ENCODE measurements at regions not wholly inside any gene's neighbourhood (a gene's known extent, or its start where the extent isn't known, plus 50 kb on each side); places are given as distances from the start of the nearest gene placed in this dataset.
"Not testable (repeated sequence)": the region's sequence is repeated elsewhere in the genome, so short reads cannot be mapped to it uniquely, and the experiment has no call there.

DNA sequence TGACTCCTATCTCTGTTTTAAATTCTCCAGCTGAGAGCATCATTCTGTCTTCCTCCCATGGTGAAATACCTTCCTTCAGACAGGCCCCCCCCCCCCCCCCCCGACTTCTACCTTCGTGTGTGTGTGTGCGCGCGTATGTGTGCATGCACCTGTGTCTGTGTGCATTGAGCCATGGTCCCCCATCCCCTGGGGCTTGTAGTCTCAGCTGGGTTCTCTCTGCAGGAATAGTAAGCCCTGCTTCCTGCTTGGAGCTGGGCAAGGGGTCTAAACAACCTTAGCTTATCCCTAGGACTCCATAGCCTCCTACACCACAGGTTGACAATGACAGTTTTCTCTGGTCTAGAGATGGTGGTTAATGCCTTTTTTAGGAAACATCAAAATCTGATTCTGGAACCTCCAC is 427.5 kb upstream of the KLHL29 start:
- DNase-seq (ENCODE audit: low read depth), result no peak

DNA sequence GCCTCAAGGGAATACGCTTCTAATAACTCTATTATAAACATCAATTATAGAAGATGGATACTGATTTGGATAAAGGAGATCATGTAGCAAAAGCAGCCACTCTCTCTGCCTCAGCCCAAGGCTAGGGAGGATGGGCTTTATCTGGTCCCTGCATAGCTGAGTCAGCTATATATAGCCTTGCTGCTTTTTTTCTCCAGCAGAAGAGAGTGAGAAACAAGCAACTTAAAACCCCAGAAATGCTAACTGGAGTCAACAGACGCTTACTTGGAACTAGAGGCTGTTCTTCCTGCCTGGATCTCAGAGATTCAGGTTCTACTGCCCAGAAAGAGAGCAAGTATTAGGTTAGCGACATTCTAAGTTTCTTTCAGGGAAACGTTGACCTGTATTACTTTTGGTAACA is 426.7 kb upstream of the KLHL29 start:
- DNase-seq (ENCODE audit: low read depth), result no peak

DNA sequence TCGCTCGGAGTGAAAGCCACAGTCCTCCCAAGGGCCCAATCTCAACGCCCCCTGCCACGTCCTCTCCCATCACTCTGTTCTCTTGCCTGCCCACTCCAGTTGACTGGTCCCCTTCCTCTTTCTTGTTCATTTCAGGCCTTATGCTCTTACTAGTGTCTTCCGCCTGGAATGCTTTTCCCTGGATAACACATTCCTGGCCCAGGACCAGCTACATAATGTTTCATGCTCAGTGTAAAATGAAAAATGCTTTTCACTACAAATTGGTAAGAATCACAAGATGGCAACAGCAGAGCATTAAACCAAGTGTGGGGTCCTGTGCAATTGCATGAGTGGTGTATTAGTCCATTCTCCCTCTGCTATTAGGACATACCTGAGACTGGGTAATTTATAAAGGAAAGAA is 417.2 kb upstream of the KLHL29 start:
- DNase-seq (ENCODE audit: low read depth), result no peak

DNA sequence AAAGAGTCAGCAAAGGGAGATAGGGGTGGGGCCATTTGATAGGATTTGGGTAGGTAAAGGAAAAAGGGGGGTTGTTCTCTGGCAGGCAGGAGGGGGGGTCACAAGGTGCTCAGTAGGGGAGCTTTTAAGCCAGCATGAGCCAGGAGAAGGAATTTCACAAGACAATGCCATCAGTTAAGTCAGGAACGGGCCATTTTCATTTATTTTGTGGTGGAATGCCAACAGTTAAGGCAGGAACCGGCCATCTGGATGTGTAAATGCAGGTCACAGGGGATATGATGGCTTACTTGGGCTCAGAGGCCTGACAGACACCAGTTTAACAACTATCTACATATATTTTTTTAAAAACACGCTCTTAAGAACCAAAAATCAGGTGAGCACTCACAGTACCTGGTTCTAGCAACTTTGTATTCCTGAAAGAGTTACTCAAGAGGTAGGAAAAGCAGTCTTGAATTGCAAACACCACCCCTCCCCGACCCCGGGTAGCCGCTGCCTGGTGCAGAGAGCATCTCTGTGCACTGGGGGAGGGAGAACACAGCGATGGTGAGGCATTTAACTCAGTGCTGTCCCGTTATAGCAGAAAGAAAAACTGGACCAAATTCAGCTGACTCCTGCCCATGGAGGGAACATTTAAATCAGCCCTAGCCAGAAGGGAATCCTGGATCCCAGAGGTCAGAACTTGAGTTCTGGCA is 414.5 kb upstream of the KLHL29 start:
- no peak for DNase-seq (ENCODE audit: low read depth)

DNA sequence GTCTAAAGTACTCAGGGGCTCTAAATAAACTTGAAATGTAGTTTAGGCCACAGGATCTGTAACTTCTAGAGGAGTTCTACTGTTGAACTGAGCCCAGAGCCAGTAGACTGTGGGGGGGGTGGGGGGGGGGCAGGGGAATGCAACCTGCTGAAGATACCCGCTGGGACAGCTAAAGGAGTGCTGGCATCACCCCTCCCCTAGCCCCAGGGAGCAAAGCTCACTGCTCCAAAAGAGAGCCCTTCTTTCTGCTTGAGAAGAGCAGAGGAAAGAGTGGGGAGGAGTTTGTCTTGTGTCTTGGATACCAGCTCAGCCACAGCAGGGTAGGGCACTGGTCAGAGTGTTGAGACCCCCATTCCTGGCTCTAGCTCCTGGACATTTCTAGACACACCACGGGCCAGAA is 414.0 kb upstream of the KLHL29 start:
- DNase-seq (ENCODE audit: low read depth), result no peak

DNA sequence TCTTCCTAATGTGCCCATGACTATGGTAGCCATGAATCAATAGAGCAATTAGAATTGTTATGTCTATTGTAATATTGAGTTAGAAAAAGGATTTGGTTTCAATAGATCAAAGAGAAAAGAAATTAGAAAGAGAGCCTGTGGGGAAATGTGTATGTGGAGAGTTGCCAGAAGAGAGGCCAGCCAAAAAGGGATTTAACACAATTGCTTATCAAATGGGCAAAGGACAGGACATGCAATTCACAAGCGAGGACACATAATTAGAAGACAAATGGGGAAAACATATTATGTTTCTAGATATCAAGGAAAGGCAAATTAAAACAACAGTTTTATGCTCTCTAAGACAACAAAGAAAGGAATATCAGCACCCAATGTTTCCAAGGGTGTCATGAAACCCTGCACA is 403.2 kb upstream of the KLHL29 start:
- DNase-seq (ENCODE audit: low read depth), result no peak

DNA sequence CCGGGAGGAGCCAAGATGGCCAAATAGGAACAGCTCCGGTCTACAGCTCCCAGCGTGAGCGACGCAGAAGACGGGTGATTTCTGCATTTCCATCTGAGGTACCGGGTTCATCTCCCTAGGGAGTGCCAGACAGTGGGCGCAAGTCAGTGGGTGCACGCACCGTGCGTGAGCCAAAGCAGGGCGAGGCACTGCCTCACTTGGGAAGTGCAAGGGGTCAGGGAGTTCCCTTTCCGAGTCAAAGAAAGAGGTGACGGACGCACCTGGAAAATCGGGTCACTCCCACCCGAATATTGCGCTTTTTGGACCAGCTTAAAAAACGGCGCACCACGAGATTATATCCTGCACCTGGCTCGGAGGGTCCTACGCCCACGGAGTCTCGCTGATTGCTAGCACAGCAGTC is 400.8 kb upstream of the KLHL29 start:
- not testable (repeated sequence) for DNase-seq (ENCODE audit: low read depth)

DNA sequence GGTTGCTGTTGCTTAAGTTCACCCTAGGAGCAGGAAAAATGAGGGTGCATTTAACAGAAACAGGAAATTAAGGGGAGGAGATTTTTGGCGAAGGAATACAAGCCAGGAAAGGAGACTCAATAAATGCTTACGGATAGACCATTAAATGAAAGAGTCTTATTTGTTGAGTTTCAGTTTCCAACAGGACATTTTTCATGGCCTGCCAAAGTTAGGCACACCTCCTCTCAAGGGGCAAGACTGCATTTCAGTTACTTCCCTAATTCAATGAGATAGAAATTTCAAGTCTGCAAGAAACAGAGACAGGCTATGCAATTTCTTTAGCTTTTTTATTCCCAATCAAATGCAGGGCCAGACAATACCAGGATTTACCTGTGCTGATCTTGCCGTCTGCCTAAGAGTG is 394.7 kb upstream of the KLHL29 start:
- no peak for DNase-seq (ENCODE audit: low read depth)

DNA sequence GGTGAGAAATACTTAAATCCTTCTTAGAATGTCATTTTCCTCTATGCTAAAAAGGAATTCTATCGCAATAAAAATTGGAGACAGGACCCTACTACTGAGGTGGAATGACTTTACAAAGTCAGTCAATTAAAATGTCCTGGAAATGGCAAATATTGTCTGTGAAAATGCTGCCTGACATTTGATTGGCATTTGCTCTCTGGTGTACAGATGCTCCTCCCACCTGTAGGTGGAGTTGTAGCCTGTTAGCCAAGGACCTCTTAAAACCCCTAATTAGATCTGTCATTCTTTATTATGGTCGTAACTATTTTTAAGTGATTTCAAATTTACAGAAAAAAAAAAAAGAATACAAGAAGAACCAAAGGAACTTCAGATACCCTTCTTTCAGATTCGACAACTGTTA is 393.1 kb upstream of the KLHL29 start:
- DNase-seq (ENCODE audit: low read depth), result no peak

DNA sequence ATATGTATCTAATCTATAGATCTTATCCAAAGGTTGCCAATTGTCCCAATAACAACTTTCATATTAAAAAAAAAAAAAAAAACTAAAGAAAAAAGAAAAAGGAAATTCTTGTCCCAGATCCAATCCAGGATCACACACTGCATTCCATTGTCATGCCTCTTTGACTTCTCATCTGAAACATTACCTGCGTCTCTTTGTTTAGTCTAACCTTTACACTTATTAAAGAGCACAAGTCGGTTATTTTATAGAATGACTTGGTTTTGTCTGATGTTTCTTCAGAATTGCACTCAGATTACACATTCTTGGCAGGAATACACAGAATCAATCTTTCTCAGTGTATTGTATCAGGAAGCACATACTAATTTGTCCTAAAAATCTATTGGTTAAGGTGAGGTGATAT is 392.5 kb upstream of the KLHL29 start:
- DNase-seq (ENCODE audit: low read depth), result no peak

DNA sequence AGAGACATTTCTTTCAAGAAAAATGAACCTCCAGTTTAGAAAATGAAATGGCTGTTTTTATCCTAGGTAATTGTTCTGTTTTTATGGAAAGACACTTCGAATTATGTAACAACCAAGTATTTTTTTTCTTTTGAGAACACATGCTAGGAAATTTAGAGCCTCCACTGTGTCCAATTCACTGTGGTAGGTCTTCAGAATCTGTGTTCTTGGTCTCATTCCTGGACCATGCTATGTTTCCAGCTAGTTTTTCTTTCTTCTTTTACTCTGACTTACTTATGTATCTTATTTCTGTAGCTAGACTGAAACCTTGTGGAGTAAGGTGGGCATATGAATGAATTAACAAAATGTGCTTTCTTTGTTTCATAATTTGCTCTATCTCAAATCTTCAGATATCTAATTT is 391.7 kb upstream of the KLHL29 start:
- DNase-seq (ENCODE audit: low read depth), result no peak

DNA sequence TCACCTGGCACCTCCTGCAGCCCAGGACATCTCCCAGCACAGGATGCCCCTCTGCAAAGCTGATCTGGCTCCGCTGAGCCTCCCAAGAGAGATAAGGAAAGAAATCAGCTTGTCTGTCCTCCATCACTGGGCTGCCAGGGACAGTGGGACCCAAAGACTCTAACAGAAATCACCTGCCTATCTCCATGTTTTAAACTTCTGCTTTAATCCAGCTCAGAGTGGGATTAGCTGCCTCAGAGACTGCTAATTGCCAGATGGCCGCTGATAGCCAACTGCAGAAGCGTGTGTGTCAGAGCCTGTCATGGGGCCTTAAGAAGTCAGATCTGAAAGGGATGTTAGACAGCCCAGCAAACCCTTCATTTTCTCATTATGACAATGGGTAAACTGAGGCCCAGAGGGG is 389.4 kb upstream of the KLHL29 start:
- DNase-seq (ENCODE audit: low read depth), result no peak

DNA sequence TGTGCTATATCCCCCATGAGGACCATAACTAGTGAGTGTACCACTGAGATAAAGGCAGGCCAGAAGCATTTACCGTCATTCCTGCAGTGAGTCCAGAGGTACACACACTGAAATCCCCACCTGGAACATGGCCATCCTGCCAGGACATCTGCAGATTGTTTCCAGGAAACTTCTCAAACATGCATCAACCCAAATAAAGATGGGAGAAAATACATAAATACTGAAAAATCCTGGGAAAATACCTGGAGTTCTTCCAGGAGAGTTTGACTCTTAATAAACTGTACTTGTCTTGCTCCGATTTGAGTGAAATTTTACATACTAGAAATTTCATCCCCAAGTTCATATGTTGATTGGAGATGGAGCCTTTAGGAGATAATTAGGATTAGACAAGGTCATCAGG is 388.1 kb upstream of the KLHL29 start:
- DNase-seq (ENCODE audit: low read depth), result no peak

DNA sequence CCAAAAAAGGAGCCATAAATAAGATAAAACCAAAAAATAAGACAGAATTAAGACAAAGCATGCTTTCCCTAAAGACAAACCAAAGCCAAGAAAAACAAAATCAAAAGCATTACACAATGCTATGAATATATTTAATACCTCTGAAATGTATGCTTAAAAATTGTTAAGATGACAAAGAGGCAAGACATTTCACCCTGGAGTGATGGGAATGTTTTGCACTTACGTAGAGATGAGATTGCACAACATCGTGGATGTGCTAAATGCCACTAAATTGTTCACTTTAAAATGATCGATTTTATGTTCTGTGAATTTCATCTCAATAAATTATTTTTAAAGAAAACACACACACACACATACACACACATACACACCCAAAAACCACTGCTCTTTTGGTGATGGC is 386.6 kb upstream of the KLHL29 start:
- no peak for DNase-seq (ENCODE audit: low read depth)

DNA sequence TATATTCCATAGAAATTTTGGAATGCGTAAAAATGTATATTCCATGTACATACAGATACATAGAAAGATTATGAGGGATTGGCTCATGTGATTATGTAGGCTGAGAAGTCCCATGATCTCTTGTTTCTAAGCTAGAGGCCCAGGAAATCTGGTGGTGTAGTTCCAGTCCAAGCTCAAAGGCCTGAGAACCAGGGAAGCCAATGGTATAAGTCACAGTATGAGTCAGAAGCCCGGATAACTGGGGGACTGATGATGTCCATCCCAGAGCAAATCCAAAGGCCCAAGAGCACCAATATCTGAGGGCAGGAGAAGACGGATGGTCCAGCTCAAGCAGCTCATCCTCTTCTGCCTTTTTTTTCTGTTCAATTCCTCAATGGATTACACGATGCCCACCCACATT is 385.0 kb upstream of the KLHL29 start:
- DNase-seq (ENCODE audit: low read depth), result peak; percentile 6

DNA sequence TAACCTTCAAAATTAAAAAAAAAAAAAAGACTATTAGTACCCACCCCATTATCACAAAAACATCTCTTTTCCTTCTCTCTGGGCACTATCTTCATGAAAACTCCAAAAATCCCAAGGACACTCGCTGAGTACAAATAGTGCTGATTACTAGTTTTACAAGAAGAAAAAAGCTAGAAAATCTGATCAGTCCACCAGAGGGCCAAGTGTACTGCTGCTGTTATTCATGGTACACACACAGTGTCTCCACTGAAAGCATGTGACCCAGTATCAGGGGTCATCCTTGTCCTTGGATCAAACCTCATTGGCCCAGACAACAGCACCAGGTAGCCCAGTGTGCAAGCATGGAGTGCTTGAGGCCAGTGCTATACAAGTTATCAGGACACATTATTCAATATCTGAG is 382.7 kb upstream of the KLHL29 start:
- no peak for DNase-seq (ENCODE audit: low read depth)

DNA sequence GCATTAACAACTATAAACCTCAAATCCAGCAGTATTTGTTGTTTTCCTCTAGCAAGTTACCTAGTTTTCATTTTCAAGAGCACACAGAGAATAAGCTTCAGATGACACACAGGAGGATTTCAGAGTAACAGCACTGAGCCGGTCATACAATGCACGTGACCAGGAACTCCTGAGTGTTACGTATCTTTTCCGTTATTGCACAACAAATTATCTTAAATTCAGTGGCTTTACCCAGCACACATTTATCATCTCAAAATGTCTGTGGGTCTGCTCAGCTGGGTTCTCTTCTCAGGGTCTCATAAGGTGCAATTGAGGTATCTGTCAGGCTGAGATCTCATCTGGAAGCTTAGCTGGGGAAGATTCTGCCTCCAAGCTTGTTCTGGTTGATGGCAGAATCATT is 379.5 kb upstream of the KLHL29 start:
- DNase-seq (ENCODE audit: low read depth), result no peak

DNA sequence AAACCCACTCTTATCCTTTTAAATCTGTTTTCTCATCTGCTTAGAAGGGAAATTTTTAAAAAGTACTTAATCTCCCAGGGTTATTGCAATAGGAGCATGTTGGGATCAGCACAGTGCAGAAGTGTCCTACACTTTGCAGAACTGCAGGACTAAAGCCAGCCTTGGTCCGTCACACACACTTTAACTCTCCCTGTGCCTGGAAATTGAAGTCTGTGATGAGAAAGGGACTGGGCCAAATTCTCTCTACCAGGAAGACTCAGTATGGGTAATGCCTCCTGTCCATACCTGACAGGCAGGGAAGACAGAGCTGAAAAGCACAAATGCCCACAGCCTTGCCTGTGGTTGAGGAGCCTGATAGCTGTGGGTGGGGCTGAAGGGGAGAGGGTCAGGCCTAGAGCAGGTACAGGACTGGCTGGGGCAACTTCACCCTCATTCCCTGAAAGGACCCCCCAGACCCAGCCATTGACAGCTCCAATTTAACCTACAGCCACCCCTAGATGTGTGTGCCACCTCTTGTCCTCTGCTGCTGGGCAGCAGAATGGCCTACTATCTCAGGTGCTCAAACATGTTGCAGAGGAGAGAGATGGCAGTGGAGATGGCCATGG is 377.2 kb upstream of the KLHL29 start:
- no peak for DNase-seq (ENCODE audit: low read depth)

DNA sequence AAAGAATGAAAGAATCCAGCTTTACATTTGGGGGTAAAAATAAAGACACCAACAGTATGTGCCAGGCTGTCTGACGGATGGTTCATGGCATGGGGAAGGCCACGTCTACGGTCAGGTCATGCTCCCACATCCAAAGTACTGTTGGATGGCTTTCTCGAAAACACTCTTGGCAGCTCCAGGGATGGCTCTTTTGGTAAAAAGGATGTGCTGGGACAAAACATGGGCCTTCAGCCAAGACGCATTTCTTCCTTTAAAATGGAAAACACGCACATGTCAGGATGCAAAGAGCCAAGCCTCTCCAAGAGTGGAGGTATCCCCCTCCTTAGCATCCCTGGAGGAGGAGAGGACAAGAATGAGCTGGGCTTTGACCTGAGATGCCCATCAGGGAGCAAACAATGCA is 376.5 kb upstream of the KLHL29 start:
- DNase-seq (ENCODE audit: low read depth), result no peak

DNA sequence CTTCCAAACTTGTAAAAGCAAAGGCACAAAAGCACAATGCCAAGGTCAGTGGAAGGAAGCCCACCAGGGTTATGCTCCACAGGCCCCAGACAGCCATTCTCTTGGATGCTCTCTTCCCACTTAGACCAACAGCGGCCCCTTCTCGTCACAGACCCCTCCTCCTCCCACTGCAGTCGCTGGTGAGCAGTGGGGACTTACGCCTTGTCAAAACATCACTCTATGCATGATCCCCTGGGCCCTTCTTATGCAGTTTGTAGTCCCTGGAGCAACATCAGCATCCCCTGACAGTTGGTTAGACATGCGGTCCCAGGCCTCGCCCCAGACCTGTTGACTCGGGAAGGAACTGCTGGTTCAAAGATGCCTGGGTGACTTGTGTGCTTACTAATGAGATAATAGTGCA is 376.0 kb upstream of the KLHL29 start:
- DNase-seq (ENCODE audit: low read depth), result no peak

DNA sequence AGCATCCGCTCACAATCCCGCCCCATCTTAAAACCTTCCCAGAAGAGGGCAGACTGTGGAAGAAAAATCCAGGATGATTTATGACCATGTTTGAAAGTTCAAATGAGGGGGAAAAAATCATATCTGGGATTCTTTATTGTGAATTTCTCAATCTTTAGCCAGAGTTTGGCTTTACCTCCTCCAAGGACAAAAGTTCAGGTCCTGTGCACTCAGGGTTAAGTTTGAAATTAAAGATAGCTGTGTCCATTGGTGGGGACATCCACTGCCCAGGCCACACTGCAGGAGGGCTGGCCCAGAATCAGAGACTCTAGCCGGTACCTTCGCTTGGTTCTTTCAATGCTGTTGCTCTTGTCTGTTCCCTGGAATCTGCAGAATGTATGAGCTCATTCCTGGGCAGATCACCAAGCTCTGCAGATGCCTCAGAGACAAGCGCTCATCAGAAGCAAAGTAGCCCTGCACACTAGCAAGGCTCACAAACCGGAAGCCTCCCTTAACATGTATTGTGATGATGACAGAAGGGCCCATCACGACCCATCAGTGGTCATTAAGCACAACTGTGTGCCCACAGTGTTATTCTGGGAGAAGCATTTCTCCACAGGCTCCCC is 375.3 kb upstream of the KLHL29 start:
- DNase-seq (ENCODE audit: low read depth), result peak; percentile 11

DNA sequence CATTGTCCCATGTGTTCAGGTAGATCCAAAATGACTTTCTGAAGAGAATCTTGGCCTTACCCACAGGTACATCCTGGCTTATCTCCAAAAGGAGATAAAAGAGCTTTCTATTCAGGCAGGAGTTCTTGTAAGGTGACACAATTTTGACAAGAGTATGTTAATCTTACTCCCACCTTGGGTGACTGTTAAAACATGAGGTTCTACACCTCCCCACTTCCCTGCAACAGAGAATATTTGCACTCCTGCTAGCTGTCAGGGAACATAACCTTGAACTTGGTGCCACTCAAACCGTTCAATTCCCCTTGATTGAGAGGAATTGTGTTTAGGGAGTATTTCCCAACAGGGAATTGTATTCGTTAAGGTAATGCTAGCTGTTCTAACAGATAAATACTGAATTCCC is 372.5 kb upstream of the KLHL29 start:
- DNase-seq (ENCODE audit: low read depth), result no peak

DNA sequence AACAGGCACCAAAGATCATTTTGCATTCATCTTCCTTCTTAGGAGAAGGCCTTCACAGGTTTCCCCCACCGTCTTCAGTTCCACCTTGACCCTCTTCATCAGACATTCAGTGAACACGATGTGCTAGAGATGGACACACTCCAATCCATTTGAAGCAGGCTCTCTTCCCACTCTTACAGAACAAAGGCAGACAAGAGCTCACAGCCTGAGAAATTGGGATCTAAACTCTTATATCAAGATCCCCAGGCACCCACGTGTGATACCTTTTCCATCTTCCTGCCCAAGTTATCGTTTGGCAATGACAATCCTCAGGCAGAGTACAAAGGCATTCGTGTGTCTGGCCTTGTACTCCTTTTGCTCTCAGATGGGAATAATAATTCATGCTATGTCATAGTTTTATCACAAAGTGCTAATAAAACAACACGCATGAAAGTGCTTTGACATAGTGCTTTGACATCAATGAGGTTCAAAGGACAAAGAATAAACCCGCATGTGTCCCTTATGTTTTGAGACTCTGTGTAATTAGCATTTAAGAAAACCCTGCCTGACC is 369.3 kb upstream of the KLHL29 start:
- DNase-seq (ENCODE audit: low read depth), result no peak
